Activated naive CD4-positive, alpha-beta T cell treated with Interleukin-2 at 50 U/mL for 16 hours (primary cell): ENCODE measurements at regions not wholly inside any gene's neighbourhood (a gene's known extent, or its start where the extent isn't known, plus 50 kb on each side); places are given as distances from the start of the nearest gene placed in this dataset.
"Not testable (repeated sequence)": the region's sequence is repeated elsewhere in the genome, so short reads cannot be mapped to it uniquely, and the experiment has no call there.

ENCODE experiments used
- DNase-seq: peaks from one replicate; pipeline ENCODE4 v3.0.0-alpha.2; 2020

DNA sequence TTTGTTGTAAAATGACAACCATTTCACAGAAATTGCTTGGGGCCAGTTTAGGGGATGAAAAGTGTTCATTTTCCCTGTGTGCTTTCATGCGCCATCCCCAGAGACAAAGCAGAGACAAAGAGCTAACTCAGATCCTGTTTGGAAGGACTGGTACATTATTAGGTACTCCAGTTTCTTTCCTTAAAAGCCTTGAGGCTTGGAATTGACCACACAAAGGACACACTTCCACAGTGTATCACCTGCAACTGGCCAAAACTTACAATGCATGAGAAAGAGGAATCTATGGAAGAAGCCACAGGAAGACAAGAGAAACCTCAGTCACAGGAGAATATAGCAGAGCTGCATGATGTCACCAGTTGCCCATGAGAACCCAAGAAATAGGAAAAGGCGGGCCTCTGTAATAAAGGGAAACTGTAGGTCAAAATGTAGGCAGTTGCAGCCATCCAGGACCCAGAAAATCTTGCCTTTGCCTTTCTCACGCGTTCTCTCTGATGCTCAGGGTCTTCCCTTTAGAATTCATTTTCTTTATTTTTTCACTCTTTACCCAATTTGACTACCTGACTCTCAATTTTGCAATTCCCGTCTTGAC, 339.0 kb downstream of the RMST start:
- no peak for DNase-seq

DNA sequence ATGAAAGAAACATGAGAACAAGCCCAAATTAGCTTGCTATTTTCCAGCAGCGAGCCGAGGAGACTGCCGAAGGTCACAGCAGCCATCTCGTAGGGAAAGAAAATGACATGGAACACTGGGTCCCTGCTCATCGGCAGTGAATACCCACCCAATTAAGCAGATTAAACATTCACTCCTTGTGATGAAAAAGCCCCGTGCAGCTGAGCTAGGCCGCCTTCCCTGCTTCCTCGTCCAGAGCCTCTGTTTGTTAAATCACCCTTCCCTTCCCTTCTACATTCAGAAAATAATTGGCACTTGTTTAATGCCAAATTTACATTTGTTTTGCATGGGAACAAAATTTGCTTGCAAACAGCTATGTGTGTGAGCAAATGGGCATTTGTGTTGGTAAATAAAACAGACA, 342.5 kb downstream of the RMST start:
- DNase-seq, result no peak

GRCh38 chr12:97813301-97813700, 350.7 kb downstream of the RMST start:
- DNase-seq, result no peak

DNA sequence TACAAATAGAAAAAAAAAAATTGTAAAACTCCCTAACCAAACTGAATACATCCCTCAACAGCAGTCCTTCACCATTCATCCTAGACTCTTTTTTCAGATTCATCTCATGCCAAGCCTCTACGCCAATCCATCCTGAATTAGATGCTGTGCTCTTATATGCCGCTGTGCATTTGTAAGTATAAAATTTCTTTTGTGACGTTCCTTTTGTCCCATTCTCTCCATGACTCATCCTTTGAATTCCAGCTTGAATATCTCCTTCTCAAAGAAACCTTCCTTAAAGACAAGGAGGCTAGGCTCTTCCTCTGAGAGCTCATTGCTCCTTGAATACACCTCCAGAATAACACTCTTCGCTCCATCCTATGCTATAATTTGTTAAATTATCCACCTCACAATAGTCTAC, 359.2 kb downstream of the RMST start:
- no peak for DNase-seq

GRCh38 chr12:97835541-97835940, 372.9 kb downstream of the RMST start:
- no peak for DNase-seq

GRCh38 chr12:97837401-97837800, 374.8 kb downstream of the RMST start:
- no peak for DNase-seq

GRCh38 chr12:97848051-97848450, 385.4 kb downstream of the RMST start:
- no peak for DNase-seq

DNA sequence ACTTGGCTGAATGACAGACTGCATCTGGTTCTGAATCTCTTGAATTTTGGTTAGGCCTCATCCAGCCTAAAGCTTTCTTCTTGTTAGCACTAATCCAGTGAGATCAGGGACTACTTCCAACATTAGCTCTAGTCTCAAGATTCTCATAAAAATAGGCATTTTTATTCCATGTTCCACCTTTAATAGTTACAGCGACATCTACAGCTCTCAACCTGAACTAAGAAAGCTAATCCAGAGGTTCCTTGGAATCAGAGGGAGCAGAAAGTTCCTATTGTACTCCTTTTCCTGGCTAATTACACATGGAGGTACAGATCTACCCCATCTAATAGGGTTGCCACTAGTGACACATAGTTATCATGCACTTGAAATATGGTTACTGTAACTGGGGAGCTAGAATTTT, 391.9 kb downstream of the RMST start:
- DNase-seq, result no peak

DNA sequence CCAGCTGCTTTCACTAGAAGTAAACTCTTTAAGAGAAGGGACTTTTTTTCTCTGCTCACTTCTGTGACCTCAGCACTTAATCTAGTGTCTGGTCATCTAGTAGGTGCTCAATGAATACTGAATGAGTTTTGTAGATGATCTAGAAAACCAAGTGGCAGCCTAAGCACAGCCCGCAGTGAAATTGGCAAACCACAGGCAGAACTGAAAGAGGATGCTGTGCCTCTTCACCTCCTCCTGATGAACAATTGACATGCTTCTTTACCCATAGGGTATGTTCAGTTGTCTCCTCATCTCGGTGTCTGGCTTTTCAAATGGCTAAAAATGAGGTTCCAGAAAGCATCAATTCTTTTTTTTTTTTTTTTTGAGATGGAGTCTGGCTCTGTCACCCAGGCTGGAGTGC, 399.5 kb downstream of the RMST start:
- DNase-seq, result no peak

- no peak for DNase-seq
Observed at GRCh38 chr12:97875064-97875463, 412.5 kb downstream of the RMST start.

DNA sequence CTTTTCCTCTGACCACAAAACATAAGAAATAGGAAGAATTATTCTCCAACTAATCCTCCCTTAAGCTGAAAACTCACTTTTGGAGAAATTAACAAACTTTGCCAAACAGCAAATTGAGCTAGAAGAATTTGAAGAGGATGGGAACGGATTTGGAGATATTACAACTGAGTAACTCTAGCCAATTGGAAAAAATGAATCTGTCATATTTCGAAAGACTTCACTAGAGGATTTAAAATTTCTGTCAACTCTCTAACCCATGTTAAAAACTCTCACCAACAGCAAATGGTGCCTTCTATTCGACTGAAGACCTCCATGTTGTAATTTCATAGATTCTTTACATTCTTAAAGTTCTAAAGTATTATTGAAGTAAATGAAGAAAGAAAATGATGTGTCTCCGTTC, 414.2 kb downstream of the RMST start:
- no peak for DNase-seq

GRCh38 chr12:97877404-97877803, 414.8 kb downstream of the RMST start:
- DNase-seq, result no peak

DNA sequence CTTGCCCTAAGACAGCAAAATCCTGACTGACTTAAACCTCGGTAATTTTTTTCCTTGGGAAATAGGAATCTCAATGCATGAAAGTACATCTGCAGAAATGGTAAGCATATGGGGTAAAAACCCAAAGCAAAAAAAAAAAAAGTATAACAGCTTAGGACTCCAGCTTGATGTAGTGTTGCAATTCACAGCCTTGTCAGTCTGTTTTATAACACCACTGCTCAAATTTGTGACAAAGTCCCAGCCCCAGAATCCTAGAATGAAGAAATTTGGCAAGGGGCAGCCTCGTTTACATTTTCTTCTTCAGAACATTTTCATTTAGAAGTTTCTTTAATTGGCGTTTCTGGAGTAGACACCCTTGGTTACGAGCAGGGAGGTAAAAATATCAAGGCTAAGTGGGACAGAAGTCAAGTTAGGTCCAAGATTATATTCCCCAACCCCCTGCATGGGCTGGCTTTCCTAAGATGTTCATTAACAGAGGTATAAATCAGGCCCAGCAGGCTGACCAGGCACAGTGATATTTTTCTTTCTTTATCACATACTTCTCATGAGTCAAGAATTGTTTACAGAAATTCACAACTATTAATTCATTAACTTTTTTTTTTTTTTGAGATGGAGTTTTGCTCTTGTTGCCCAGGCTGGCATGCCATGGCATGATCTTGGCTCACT, 424.0 kb downstream of the RMST start:
- no peak for DNase-seq

- not testable (repeated sequence) for DNase-seq
Observed at GRCh38 chr12:97897881-97898280, 435.3 kb downstream of the RMST start.

- no peak for DNase-seq
Observed at GRCh38 chr12:97899529-97899928, 436.9 kb downstream of the RMST start.

GRCh38 chr12:97899956-97900355, 437.4 kb downstream of the RMST start:
- no peak for DNase-seq

DNA sequence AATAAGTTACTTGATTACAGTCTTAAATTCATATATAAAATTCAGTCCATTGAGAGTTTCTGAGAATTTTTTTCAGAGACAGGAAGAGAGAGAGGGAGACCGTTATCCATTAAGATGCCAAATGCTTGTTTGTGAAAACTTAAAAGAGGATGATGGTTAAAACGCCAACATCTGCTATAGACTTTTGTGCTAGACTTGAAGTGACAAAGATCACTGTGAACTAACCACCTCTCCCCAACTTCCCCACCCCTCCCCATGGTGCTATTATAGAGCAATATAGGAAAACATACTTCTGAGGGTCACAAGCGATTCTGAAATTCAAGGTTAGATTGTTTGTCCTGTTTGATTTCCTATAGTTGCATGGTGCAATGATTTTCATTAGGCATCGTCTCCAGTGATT, 440.8 kb downstream of the RMST start:
- no peak for DNase-seq

- no peak for DNase-seq
Observed at GRCh38 chr12:97907504-97907903, 444.9 kb downstream of the RMST start.

GRCh38 chr12:97910559-97910958, 448.0 kb downstream of the RMST start:
- no peak for DNase-seq

GRCh38 chr12:97912943-97913342, 450.3 kb downstream of the RMST start:
- no peak for DNase-seq

- DNase-seq, result no peak
Observed at GRCh38 chr12:97921979-97922722, 459.5 kb downstream of the RMST start.

DNA sequence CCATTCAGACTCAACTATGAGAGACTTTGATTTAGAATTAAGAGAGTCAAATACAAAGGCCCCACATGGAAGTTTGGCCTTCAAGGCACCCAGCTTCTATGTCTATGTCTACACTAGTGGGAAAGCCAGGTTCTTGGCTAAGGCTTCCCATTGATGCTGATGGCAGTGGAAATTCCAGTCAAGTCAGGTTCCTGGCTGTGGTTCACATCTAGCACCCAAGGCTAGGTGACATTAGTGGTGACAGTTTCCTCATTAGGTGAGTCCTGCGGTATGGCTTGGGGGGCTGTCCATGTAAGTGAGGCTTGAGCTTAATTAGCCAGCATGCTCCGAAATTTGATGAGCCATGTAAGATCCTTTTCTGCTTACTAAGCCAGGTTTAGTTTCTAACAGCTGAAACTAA, 460.9 kb downstream of the RMST start:
- no peak for DNase-seq

DNA sequence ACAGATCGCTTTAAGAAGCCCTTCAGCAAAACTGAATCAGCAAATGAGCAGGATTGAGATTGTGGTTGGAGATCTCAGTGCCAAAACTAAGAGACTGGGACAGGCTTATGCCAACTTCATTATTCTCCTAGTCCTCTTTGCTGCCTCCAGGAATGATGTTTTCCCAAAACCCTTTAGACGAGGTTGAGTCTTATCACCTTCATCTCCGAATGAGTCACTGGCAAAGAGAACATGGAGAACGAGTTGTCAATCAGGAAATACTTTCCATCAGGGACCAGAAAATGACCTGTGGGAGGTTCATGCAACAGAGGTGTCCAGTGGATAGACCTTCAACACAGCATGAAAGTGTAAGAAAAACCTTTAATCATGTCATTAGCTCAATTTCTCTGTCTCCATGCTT, 461.5 kb downstream of the RMST start:
- DNase-seq, result no peak

DNA sequence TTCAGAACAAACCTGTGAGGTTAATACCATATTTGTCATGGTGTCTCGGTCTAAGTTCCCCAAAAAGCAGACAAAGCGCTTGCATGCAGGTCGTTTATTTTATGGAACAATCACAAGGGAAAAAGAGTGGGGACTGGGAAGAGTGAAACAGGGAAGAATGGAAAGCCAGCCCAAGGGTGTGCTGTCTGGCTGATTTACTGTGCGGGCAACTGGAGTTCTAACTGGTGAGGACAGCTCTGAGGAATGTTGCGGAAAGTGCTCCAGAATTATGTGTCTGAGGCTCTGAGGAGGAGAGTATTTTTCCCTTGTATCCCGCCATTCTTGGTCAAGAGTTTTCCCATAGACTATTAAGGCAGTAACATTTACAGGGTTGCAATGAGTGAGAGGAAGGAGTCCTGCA, 465.4 kb downstream of the RMST start:
- no peak for DNase-seq

GRCh38 chr12:97936165-97936564, 473.6 kb downstream of the RMST start:
- DNase-seq, result no peak
